HFF-Myc (cell line): ENCODE measurements at regions not wholly inside any gene's neighbourhood (a gene's known extent, or its start where the extent isn't known, plus 50 kb on each side); places are given as distances from the start of the nearest gene placed in this dataset.

Experiments
- DNase-seq: peaks from one replicate; pipeline ENCODE4 v3.0.0-alpha.2; 2011; ENCODE audit warnings: low read depth; ENCODE audit errors: extremely low read depth
- H3K4me3 ChIP-seq: replicated peaks from 2 replicates; pipeline ENCODE4 v1.5.1; 2011; ENCODE audit warnings: low read depth, mild to moderate bottlenecking, control low read depth, low read length
- CTCF ChIP-seq: IDR thresholded peaks from 2 replicates; pipeline ENCODE4 v1.5.1; 2012; ENCODE audit warnings: mild to moderate bottlenecking, low read depth, low read length, control low read depth; ENCODE audit errors: missing control alignments

- no peak for DNase-seq
- TF ChIP-seq CTCF, result no peak
- no peak overlapping the region for H3K4me3 ChIP-seq
Measured at GRCh38 chr2:58914733-58915505, 673.8 kb upstream of the FANCL start.

DNA sequence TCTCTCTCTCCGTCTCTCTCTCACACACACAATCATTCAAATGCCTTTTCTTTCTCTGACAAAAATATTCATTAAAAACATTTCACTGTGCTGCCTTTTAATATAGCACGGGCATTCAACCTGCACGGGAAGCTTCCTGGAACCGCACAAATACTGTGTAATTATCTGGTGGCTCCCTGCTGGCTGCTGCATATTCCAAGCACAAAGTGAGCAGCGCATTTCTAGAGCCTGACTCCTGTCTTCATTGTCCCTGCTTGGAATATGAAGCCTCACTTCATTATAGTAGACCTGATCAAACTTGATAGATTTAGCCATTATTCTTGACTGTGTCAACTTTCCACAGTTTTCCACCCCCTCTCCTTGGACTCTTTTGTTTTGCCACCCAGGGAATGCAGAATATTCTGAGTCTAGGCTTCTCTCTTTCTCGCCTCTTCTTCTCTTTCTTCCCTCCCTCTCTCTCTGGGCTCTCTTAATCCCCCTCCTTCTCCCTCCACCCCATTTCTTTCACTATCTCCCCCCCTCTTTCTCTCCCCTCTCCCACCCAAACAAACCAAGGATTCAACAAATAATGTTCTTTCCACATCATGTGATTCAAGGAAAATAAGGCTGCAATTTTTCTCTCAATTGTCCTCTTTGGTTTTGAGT, 672.1 kb upstream of the FANCL start:
- DNase-seq, result no peak
- no peak for TF ChIP-seq CTCF
- H3K4me3 ChIP-seq, result no peak overlapping the region

- H3K4me3 ChIP-seq, result no peak overlapping the region
- no peak for DNase-seq
- TF ChIP-seq CTCF, result no peak
Measured at GRCh38 chr2:58911877-58912276, 670.8 kb upstream of the FANCL start.

GRCh38 chr2:58908501-58909154, 667.5 kb upstream of the FANCL start:
- no peak for TF ChIP-seq CTCF
- no peak for DNase-seq
- H3K4me3 ChIP-seq, result no peak overlapping the region

DNA sequence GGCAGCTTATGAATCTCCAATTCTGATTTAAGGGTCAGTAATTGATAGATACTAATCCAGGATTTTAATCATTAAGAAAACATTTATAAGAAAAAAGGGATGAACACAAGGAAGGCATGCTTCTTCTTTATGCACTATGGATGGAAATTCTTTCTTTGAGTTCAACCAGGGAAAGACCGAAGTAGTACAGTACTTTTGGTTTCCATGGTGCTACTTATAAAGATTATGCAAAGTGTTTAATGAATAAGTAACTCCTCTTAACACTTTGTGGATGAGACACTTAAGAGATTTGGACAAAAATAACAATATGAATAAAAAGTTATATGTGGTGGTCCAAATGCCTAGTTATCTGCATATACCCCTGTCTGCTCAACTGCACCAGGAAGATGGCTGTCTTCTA, 666.5 kb upstream of the FANCL start:
- no peak for DNase-seq
- no peak overlapping the region for H3K4me3 ChIP-seq
- no peak for TF ChIP-seq CTCF

GRCh38 chr2:58906081-58906645, 665.0 kb upstream of the FANCL start:
- DNase-seq, result no peak
- no peak overlapping the region for H3K4me3 ChIP-seq
- no peak for TF ChIP-seq CTCF
